Testis (tissue), 2 donors: ENCODE measurements at regions not wholly inside any gene's neighbourhood (a gene's known extent, or its start where the extent isn't known, plus 50 kb on each side); places are given as distances from the start of the nearest gene placed in this dataset.

Source experiments
- POLR2A ChIP-seq: fragments of 450-650 bp; IDR thresholded peaks from one replicate; pipeline ENCODE4 v1.6.1; 2017; ENCODE audit warnings: antibody characterized with exemption, mild to moderate bottlenecking, moderate library complexity
- TF ChIP-seq, protein P1 (sequence below), 3 experiments: fragments of 450-650 bp in 2 of 3; fragments of 200-600 bp in 1 of 3; sonication (generic) in 1 of 3; IDR thresholded peaks; one replicate each; pipeline ENCODE4 v1.5.1; 2016 to 2019; ENCODE audit warnings: antibody characterized with exemption in 3 of 3, mild to moderate bottlenecking in 2 of 3, moderate library complexity in 1 of 3

- TF ChIP-seq, protein P1, sequence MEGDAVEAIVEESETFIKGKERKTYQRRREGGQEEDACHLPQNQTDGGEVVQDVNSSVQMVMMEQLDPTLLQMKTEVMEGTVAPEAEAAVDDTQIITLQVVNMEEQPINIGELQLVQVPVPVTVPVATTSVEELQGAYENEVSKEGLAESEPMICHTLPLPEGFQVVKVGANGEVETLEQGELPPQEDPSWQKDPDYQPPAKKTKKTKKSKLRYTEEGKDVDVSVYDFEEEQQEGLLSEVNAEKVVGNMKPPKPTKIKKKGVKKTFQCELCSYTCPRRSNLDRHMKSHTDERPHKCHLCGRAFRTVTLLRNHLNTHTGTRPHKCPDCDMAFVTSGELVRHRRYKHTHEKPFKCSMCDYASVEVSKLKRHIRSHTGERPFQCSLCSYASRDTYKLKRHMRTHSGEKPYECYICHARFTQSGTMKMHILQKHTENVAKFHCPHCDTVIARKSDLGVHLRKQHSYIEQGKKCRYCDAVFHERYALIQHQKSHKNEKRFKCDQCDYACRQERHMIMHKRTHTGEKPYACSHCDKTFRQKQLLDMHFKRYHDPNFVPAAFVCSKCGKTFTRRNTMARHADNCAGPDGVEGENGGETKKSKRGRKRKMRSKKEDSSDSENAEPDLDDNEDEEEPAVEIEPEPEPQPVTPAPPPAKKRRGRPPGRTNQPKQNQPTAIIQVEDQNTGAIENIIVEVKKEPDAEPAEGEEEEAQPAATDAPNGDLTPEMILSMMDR (IDR thresholded peaks at IDR 0.05) = no peak
- TF ChIP-seq POLR2A = no peak
Observed at GRCh38 chr11:21892736-21893564, 299.9 kb upstream of the ANO5 start.
